MCF 10A (cell line): ENCODE measurements at regions not wholly inside any gene's neighbourhood (a gene's known extent, or its start where the extent isn't known, plus 50 kb on each side); places are given as distances from the start of the nearest gene placed in this dataset.

ENCODE experiments used
- BruUV-seq: library from RNA; stranded (reverse); fragments of 400-500 nt; replicated peaks from 2 replicates; lab custom pipeline; 2021; lab: Mats Ljungman, UMichigan
- CTCF ChIA-PET: fragments of 300-600 bp; sonication (Branson Sonifier 250); formaldehyde crosslinking; extraction: SDS; loops from one replicate; lab custom pipeline; 2021; ENCODE audit warnings: antibody characterized with exemption, inconsistent platforms; lab: Yijun Ruan, JAX
- POLR2A ChIA-PET: fragments of 300-600, 350-650 bp; sonication (Branson Sonifier 250); formaldehyde crosslinking; extraction: SDS; loops from one replicate; lab custom pipeline; 2020; ENCODE audit warnings: antibody characterized with exemption, inconsistent platforms; lab: Yijun Ruan, JAX
- DNase-seq: peaks from one replicate; pipeline ENCODE4 v3.0.0-alpha.2; 2018; ENCODE audit not compliant: unreplicated experiment
- H3K27ac Mint-ChIP-seq: one replicate; pipeline ENCODE4 v1.8.0; 2022; ENCODE audit warnings: mild to moderate bottlenecking, low read depth, mixed read lengths; ENCODE audit not compliant: unreplicated experiment
- H3K27me3 Mint-ChIP-seq: one replicate; pipeline ENCODE4 v1.8.0; 2022; ENCODE audit warnings: mixed read lengths; ENCODE audit not compliant: insufficient read depth, unreplicated experiment
- H3K36me3 Mint-ChIP-seq: one replicate; pipeline ENCODE4 v1.8.0; 2022; ENCODE audit warnings: mild to moderate bottlenecking, moderate library complexity, mixed read lengths; ENCODE audit not compliant: insufficient read depth, unreplicated experiment
- H3K4me1 Mint-ChIP-seq: one replicate; pipeline ENCODE4 v1.8.0; 2022; ENCODE audit warnings: mixed read lengths; ENCODE audit not compliant: insufficient read depth, unreplicated experiment
- H3K4me3 Mint-ChIP-seq: one replicate; pipeline ENCODE4 v1.8.0; 2022; ENCODE audit warnings: mild to moderate bottlenecking, moderate library complexity, mixed read lengths; ENCODE audit not compliant: unreplicated experiment
- H3K9me3 Mint-ChIP-seq: one replicate; pipeline ENCODE4 v1.8.0; 2022; ENCODE audit warnings: mixed read lengths; ENCODE audit not compliant: unreplicated experiment
- intact Hi-C: fragments of 100-400 bp; cut with micrococcal nuclease; formaldehyde crosslinking; loops from 2 replicates; pipeline ENCODE4 v1.14.1; 2022
- TF ChIP-seq, protein P1 (sequence below): fragments of 200-600 bp; IDR thresholded peaks from one replicate; pipeline ENCODE4 v1.8.0; 2022; ENCODE audit warnings: antibody characterized with exemption, mild to moderate bottlenecking; ENCODE audit not compliant: unreplicated experiment

- intact Hi-C loops = no loop called here
- Mint-ChIP-seq H3K27me3 (peaks cover 41% of the 10 kb centered on the region), H3K4me3 (no peak overlapping the region), H3K36me3 (no peaks in the 10 kb centered on the region), H3K4me1 (no peaks in the 10 kb centered on the region), H3K9me3 (no peaks in the 10 kb centered on the region), H3K27ac (no peak overlapping the region)
- no TSS peak for BruUV-seq
- ChIA-PET CTCF (interaction anchor here (0.7 to 1.6 kb wide), 10 partner anchors 8 to 236 kb away, joined by 3 to 10 read pairs (median 3); no protein-coding TSS in a partner anchor), POLR2A (no interaction called here)
- DNase-seq = peak; percentile 34
- TF ChIP-seq, protein P1, sequence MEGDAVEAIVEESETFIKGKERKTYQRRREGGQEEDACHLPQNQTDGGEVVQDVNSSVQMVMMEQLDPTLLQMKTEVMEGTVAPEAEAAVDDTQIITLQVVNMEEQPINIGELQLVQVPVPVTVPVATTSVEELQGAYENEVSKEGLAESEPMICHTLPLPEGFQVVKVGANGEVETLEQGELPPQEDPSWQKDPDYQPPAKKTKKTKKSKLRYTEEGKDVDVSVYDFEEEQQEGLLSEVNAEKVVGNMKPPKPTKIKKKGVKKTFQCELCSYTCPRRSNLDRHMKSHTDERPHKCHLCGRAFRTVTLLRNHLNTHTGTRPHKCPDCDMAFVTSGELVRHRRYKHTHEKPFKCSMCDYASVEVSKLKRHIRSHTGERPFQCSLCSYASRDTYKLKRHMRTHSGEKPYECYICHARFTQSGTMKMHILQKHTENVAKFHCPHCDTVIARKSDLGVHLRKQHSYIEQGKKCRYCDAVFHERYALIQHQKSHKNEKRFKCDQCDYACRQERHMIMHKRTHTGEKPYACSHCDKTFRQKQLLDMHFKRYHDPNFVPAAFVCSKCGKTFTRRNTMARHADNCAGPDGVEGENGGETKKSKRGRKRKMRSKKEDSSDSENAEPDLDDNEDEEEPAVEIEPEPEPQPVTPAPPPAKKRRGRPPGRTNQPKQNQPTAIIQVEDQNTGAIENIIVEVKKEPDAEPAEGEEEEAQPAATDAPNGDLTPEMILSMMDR = peak; percentile 70
Observed at GRCh38 chr13:29713839-29714238, 118.4 kb upstream of the SLC7A1 start.

- intact Hi-C loops = no loop called here
- ChIA-PET CTCF (interaction anchor here (0.7 to 11.3 kb wide), 4 partner anchors 14 to 204 kb away, joined by 3 to 127 read pairs (median 4); no protein-coding TSS in a partner anchor), POLR2A (no interaction called here)
- TF ChIP-seq, protein P1 = no peak
- BruUV-seq = no TSS peak
- Mint-ChIP-seq H3K27ac (no peak overlapping the region), H3K9me3 (no peaks in the 10 kb centered on the region), H3K4me1 (no peaks in the 10 kb centered on the region), H3K4me3 (no peak overlapping the region), H3K36me3 (no peaks in the 10 kb centered on the region), H3K27me3 (peaks cover 30% of the 10 kb centered on the region)
- no peak for DNase-seq
Observed at GRCh38 chr13:29711776-29712175, 116.3 kb upstream of the SLC7A1 start.

DNA sequence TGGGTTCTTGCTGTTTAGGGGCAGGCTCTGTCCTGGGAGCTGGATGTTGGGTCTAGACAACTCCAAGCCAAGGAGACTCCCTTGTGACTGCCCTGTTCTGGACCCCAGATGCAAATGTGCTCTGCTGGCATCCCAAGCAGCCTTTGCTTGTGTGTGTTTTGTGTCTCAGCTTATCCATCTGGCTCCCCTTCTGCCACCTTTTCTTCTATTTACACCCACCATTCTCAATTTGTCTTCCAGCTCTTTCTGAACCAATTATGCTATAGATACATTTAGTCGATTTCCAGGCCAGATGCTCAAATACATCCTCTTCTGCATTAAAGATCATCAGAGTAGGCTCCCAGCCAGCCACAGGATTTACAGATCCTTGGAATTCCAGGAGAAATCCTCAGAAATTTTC is 115.0 kb upstream of the SLC7A1 start:
- no peak for DNase-seq
- TF ChIP-seq, protein P1 = no peak
- H3K4me1 Mint-ChIP-seq = no peaks in the 10 kb centered on the region
- intact Hi-C loops = no loop called here
- CTCF ChIA-PET = interaction anchor here (0.5 to 11.3 kb wide), 4 partner anchors 25 to 993 kb away, joined by 3 to 127 read pairs (median 4); no protein-coding TSS in a partner anchor
- no peaks in the 10 kb centered on the region for H3K9me3 Mint-ChIP-seq
- no peak overlapping the region for H3K4me3 Mint-ChIP-seq
- no TSS peak for BruUV-seq
- no peak overlapping the region for H3K27ac Mint-ChIP-seq
- peaks cover 30% of the 10 kb centered on the region for H3K27me3 Mint-ChIP-seq
- no peaks in the 10 kb centered on the region for H3K36me3 Mint-ChIP-seq
- POLR2A ChIA-PET = interaction anchor here (0.7 kb wide), 1 partner anchor 207 kb away, joined by 3 read pairs; no protein-coding TSS in a partner anchor

DNA sequence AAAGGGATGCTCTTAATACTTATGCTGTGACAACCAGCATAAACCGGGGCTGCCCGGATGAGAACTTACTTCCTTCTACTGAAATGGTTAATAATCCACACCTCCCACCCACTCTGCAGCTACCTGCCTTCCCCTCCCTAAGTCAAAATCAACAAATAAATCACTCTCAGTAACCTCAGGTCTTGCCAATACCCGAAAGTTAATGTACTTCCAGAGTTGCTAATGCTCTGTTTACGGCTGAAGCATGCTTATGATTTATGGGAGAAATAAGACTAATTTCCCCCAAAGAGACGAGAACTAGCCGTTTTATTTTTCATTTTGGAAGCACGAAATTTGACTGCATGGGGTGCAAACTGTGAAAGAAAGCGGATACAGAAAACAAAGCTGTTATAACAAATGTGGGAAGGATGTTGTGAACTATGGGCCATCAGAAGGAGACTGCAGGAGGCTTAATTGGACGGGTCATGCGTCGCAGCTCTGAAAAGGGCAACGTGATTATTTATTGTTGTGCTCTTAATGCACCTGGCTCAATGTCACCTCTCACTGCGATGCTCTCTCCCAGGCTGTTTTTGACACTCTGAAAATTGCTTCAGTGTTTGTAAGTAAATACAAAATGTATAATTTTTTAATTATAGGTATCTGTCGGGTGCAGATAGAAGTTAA is 114.0 kb upstream of the SLC7A1 start:
- DNase-seq = no peak
- Mint-ChIP-seq H3K9me3 (no peaks in the 10 kb centered on the region), H3K4me3 (no peak overlapping the region), H3K4me1 (no peaks in the 10 kb centered on the region), H3K27me3 (peaks cover 30% of the 10 kb centered on the region), H3K36me3 (no peaks in the 10 kb centered on the region), H3K27ac (no peak overlapping the region)
- no TSS peak for BruUV-seq
- ChIA-PET CTCF (interaction anchor here (0.7 to 11.3 kb wide), 6 partner anchors 14 to 345 kb away, joined by 3 to 127 read pairs (median 6); no protein-coding TSS in a partner anchor), POLR2A (interaction anchor here (0.7 kb wide), 1 partner anchor 147 kb away, joined by 3 read pairs; no protein-coding TSS in a partner anchor)
- intact Hi-C loops = loop anchor here (10.0 kb wide), 1 partner anchor 115 kb away; the partner anchor contains the start of gene SLC7A1
- TF ChIP-seq, protein P1 = no peak
